ENCODE measurements at regions not wholly inside any gene's neighbourhood (a gene's known extent, or its start where the extent isn't known, plus 50 kb on each side); places are given as distances from the start of the nearest gene placed in this dataset.

- TF ChIP-seq L3MBTL2 (conservative IDR thresholded peaks at IDR 0.05) = no peak
- no peak for TF ChIP-seq ZNF384 (IDR thresholded peaks at IDR 0.05)
- TF ChIP-seq FOXK2 (IDR thresholded peaks at IDR 0.05) = no peak
- no peak for TF ChIP-seq FOXM1 (IDR thresholded peaks at IDR 0.05; ENCODE audit: borderline replicate concordance)
- TF ChIP-seq PKNOX1 (IDR thresholded peaks at IDR 0.05) = no peak
- TF ChIP-seq SUZ12 (IDR thresholded peaks at IDR 0.05) = no peak
- TF ChIP-seq HDGF (IDR thresholded peaks at IDR 0.05; ENCODE audit: borderline replicate concordance) = no peak
- no peak for TF ChIP-seq SP1 (IDR thresholded peaks at IDR 0.05)
- TF ChIP-seq BHLHE40 (IDR thresholded peaks at IDR 0.05; ENCODE audit: borderline replicate concordance) = no peak
- TF ChIP-seq ELF4 (IDR thresholded peaks at IDR 0.05) = no peak
- no peak for TF ChIP-seq FOXA1 (IDR thresholded peaks at IDR 0.05)
- TF ChIP-seq TARDBP (IDR thresholded peaks at IDR 0.05) = no peak
- no peak for TF ChIP-seq LEF1 (IDR thresholded peaks at IDR 0.05; ENCODE audit: borderline replicate concordance)
- no peak for TF ChIP-seq ARNT (IDR thresholded peaks at IDR 0.05)
These were observed 84.2 kb upstream of the GPC1 start for GRCh38 chr2:240351088-240351741.
